Endothelial cell of umbilical vein (primary cell): ENCODE measurements at regions not wholly inside any gene's neighbourhood (a gene's known extent, or its start where the extent isn't known, plus 50 kb on each side); places are given as distances from the start of the nearest gene placed in this dataset.

ENCODE experiments used
- BruUV-seq: library from RNA; stranded (reverse); fragments of 400-500 nt; replicated peaks from 2 replicates; lab custom pipeline; 2021; lab: Mats Ljungman, UMichigan
- CTCF ChIA-PET: fragments of 300-600, 350-600 bp; sonication (Branson Sonifier 250); formaldehyde crosslinking; loops from one replicate; lab custom pipeline; 2021; ENCODE audit warnings: antibody characterized with exemption, inconsistent platforms; lab: Charles Lee
- POLR2A ChIA-PET: fragments of 300-600, 350-600 bp; sonication (Branson Sonifier 250); formaldehyde crosslinking; loops from one replicate; lab custom pipeline; 2021; ENCODE audit warnings: antibody characterized with exemption, inconsistent platforms; lab: Charles Lee
- DNase-seq: peaks from one replicate; pipeline ENCODE4 v3.0.0-alpha.2; 2011; ENCODE audit warnings: low read depth, low spot score
- FAIRE-seq: peaks from 2 replicates; lab custom pipeline; 2011; peaks lifted over from hg19 to GRCh38; lab: Jason Lieb, UNC
- H2AFZ ChIP-seq: 2 replicates; pipeline ENCODE4 v1.6.0; 2012; ENCODE audit warnings: low read depth, low read length, control low read depth, inconsistent platforms
- H3K27ac ChIP-seq: 2 replicates; pipeline ENCODE4 v1.5.1; 2011; ENCODE audit warnings: low read depth, mild to moderate bottlenecking, control low read depth, low read length, moderate library complexity; ENCODE audit not compliant: insufficient read depth
- H3K27me3 ChIP-seq, 2 experiments: 2 replicates each; pipeline versions ENCODE4 v1.6.0 to v1.6.1; 2011; ENCODE audit warnings: low read length in 2 of 2, mixed read lengths in 1 of 2; ENCODE audit not compliant: control insufficient read depth in 2 of 2, insufficient read depth in 2 of 2
- H3K36me3 ChIP-seq, 2 experiments: 2 replicates in 1 of 2; 3 replicates in 1 of 2; pipeline ENCODE4 v1.5.1; 2011; ENCODE audit warnings: low read length in 2 of 2, mild to moderate bottlenecking in 1 of 2, moderate library complexity in 1 of 2; ENCODE audit not compliant: control insufficient read depth in 2 of 2, insufficient read depth in 2 of 2; ENCODE audit errors: extremely low read depth in 1 of 2
- H3K4me1 ChIP-seq: 3 replicates; pipeline ENCODE4 v1.5.1; 2011; ENCODE audit warnings: mild to moderate bottlenecking, low read length; ENCODE audit not compliant: control insufficient read depth, insufficient read depth; ENCODE audit errors: extremely low read depth
- H3K4me2 ChIP-seq: 2 replicates; pipeline ENCODE4 v1.6.1; 2011; ENCODE audit warnings: low read length, control low read depth, mixed read lengths; ENCODE audit not compliant: insufficient read depth
- H3K4me3 ChIP-seq, 3 experiments: fragments of 200-600 bp in 1 of 3; sonication (generic), shearing (Covaris generic) in 1 of 3; replicated peaks in 1 of 3; 2 replicates each; pipeline ENCODE4 v1.5.1; 2011 to 2016; ENCODE audit warnings: control low read depth in 3 of 3, low read length in 3 of 3, mild to moderate bottlenecking in 2 of 3, inconsistent platforms in 1 of 3, low read depth in 1 of 3, moderate library complexity in 1 of 3; ENCODE audit not compliant: insufficient read depth in 1 of 3
- H3K79me2 ChIP-seq: 2 replicates; pipeline ENCODE4 v1.6.0; 2012; ENCODE audit warnings: low read length, inconsistent platforms; ENCODE audit not compliant: control insufficient read depth, insufficient read depth
- H3K9ac ChIP-seq: replicated peaks from 2 replicates; pipeline ENCODE3; 2011; ENCODE audit warnings: low read length, control low read depth; ENCODE audit not compliant: insufficient read depth; ENCODE audit errors: extremely low read depth
- H3K9me1 ChIP-seq: replicated peaks from 3 replicates; pipeline ENCODE4 v1.6.0; 2011; ENCODE audit warnings: mild to moderate bottlenecking, low read length; ENCODE audit not compliant: control insufficient read depth, insufficient read depth; ENCODE audit errors: extremely low read depth
- H3K9me3 ChIP-seq: replicated peaks from 2 replicates; pipeline ENCODE4 v1.5.1; 2012; ENCODE audit warnings: low read length, inconsistent platforms; ENCODE audit not compliant: control insufficient read depth, insufficient read depth
- H4K20me1 ChIP-seq: replicated peaks from 2 replicates; pipeline ENCODE3; 2011; ENCODE audit warnings: mild to moderate bottlenecking, low read length; ENCODE audit not compliant: control insufficient read depth, insufficient read depth; ENCODE audit errors: extremely low read depth
- EZH2 ChIP-seq: IDR thresholded peaks from 2 replicates; pipeline ENCODE4 v1.6.1; 2012; ENCODE audit warnings: borderline replicate concordance, low read depth, mild to moderate bottlenecking, moderate library complexity, low read length, inconsistent platforms; ENCODE audit not compliant: severe bottlenecking
- FOS ChIP-seq: IDR thresholded peaks from 2 replicates; pipeline ENCODE4 v1.6.1; 2011; ENCODE audit warnings: mild to moderate bottlenecking, low read length, moderate library complexity, borderline replicate concordance; ENCODE audit not compliant: insufficient read depth
- JUN ChIP-seq: IDR thresholded peaks from 2 replicates; pipeline ENCODE4 v1.6.1; 2011; ENCODE audit warnings: borderline replicate concordance, low read depth; ENCODE audit not compliant: insufficient read length, insufficient read depth
- POLR2A ChIP-seq: IDR thresholded peaks from 2 replicates; pipeline ENCODE4 v1.6.1; 2012; ENCODE audit warnings: low read depth, mild to moderate bottlenecking, control low read depth, low read length
- dilution Hi-C: fragments of 300-500 bp; cut with MboI; formaldehyde crosslinking; loops from one replicate; pipeline ENCODE4 v1.15.0; 2019; ENCODE audit warnings: low sequenced_read_pairs; ENCODE audit not compliant: extremely low pct_ligation_motif_present
- intact Hi-C: fragments of 100-400 bp; cut with micrococcal nuclease; formaldehyde crosslinking; loops from one replicate; pipeline ENCODE4 v1.10.0; 2022
- TF ChIP-seq, protein P1 (sequence below), 2 donors: IDR thresholded peaks; 1 replicate in 1 of 2; 2 replicates in 1 of 2; pipeline ENCODE4 v1.5.1; 2011; ENCODE audit warnings: low read length in 2 of 2, mild to moderate bottlenecking in 2 of 2, moderate library complexity in 2 of 2, control low read depth in 1 of 2, inconsistent platforms in 1 of 2, low read depth in 1 of 2; ENCODE audit not compliant: insufficient read depth in 1 of 2; ENCODE audit errors: extremely low read depth in 1 of 2
- TF ChIP-seq, protein P2 (sequence below): IDR thresholded peaks from 2 replicates; pipeline ENCODE4 v1.6.1; 2011; ENCODE audit not compliant: insufficient read depth, insufficient read length

DNA sequence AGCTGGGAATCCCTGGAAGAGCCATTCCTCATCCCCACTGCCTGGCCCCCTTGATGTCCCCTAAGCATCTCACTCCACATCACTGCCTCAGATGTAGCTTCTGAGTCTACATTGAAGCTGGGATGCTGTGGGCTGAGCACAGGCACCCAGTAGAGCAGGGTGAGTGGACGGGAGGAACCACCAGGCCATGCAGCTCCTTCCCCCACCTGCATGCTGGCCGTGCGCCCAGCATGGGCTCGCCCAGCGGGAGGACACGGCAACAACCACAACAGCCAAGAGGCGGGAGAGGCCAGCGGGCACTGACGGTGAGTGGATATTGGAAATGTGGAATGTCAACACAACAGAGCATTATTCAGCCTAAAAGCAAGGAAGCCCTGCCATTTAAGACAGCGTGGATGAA is 310.9 kb downstream of the ADGRD1 start:
- TF ChIP-seq FOS (no peak), POLR2A (no peak), JUN (no peak), EZH2 (no peak)
- TF ChIP-seq, protein P1, sequence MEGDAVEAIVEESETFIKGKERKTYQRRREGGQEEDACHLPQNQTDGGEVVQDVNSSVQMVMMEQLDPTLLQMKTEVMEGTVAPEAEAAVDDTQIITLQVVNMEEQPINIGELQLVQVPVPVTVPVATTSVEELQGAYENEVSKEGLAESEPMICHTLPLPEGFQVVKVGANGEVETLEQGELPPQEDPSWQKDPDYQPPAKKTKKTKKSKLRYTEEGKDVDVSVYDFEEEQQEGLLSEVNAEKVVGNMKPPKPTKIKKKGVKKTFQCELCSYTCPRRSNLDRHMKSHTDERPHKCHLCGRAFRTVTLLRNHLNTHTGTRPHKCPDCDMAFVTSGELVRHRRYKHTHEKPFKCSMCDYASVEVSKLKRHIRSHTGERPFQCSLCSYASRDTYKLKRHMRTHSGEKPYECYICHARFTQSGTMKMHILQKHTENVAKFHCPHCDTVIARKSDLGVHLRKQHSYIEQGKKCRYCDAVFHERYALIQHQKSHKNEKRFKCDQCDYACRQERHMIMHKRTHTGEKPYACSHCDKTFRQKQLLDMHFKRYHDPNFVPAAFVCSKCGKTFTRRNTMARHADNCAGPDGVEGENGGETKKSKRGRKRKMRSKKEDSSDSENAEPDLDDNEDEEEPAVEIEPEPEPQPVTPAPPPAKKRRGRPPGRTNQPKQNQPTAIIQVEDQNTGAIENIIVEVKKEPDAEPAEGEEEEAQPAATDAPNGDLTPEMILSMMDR (IDR thresholded peaks at IDR 0.05; ENCODE audit: extremely low read depth in 1 of 2, insufficient read depth in 1 of 2, low read depth in 1 of 2, low read length in 2 of 2), result no peak
- TF ChIP-seq, protein P2, sequence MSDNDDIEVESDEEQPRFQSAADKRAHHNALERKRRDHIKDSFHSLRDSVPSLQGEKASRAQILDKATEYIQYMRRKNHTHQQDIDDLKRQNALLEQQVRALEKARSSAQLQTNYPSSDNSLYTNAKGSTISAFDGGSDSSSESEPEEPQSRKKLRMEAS, result no peak
- Histone ChIP-seq H3K36me3 (no peaks in the 10 kb centered on the region), H3K4me3 (no peak overlapping the region), H3K4me2 (no peak overlapping the region), H2AFZ (no peak overlapping the region), H3K27me3 (no peaks in the 10 kb centered on the region), H3K9ac (no peak overlapping the region), H3K9me1 (no peaks in the 10 kb centered on the region), H4K20me1 (no peaks in the 10 kb centered on the region), H3K9me3 (no peaks in the 10 kb centered on the region), H3K27ac (no peak overlapping the region), H3K79me2 (no peaks in the 10 kb centered on the region), H3K4me1 (no peaks in the 10 kb centered on the region)
- CTCF ChIA-PET, result no interaction called here
- intact Hi-C loops (no loop called here), dilution Hi-C loops (no loop called here)
- BruUV-seq, result no TSS peak
- DNase-seq (no peak), FAIRE-seq (no peak)
- POLR2A ChIA-PET, result no interaction called here
